H1 (cell line): ENCODE measurements at regions not wholly inside any gene's neighbourhood (a gene's known extent, or its start where the extent isn't known, plus 50 kb on each side); places are given as distances from the start of the nearest gene placed in this dataset.

Source experiments
- EZH2 ChIP-seq: fragments of 200-600 bp; sonication (generic); IDR thresholded peaks from 2 replicates; pipeline ENCODE4 v1.7.1; 2012; ENCODE audit warnings: low read depth, mild to moderate bottlenecking, moderate library complexity, low read length, inconsistent platforms; ENCODE audit not compliant: severe bottlenecking

- TF ChIP-seq EZH2, result no peak
- TF ChIP-seq, all 59 proteins: peak for 0
These were observed 498.0 kb upstream of the CFAP20DC start (continued) for GRCh38 chr3:59547874-59548273.
